ENCODE measurements at regions not wholly inside any gene's neighbourhood (a gene's known extent, or its start where the extent isn't known, plus 50 kb on each side); places are given as distances from the start of the nearest gene placed in this dataset.
A peak's percentile ranks its signal among the peaks of the same experiment; 100 is the strongest.

- Histone ChIP-seq H3K27me3 (no peaks in the 10 kb centered on the region), H3K9me3 (no peaks in the 10 kb centered on the region), H3K4me3 (no peak overlapping the region), H3K27ac (no peak overlapping the region), H3K4me1 (no peaks in the 10 kb centered on the region), H3K36me3 (no peaks in the 10 kb centered on the region)
- 25 to 28% methylated on average over 4 to 5 of the region's 5 CpGs for WGBS, 2 donors (ENCODE audit: low coverage in 1 of 2)
- peak; percentile 70 to 96 (median 88) for TF ChIP-seq CTCF (IDR thresholded peaks at IDR 0.05)
- TF ChIP-seq EP300 (IDR thresholded peaks at IDR 0.05) = no peak
- ATAC-seq = peak; percentile 76
Measured at GRCh38 chr13:26946684-26947343, 186.2 kb upstream of the GPR12 start.

- no peaks in the 10 kb centered on the region for H3K9me3 ChIP-seq
- WGBS, 2 donors (ENCODE audit: low coverage in 1 of 2) = 57 to 94% methylated on average over 2 to 4 of the region's 4 CpGs
- TF ChIP-seq POLR2A (IDR thresholded peaks at IDR 0.05) (no peak), EP300 (IDR thresholded peaks at IDR 0.05) (no peak), POLR2AphosphoS5 (IDR thresholded peaks at IDR 0.05) (no peak)
- H3K27me3 ChIP-seq = no peaks in the 10 kb centered on the region
- no peak overlapping the region for H3K27ac ChIP-seq
- no peaks in the 10 kb centered on the region for H3K4me1 ChIP-seq
- H3K4me3 ChIP-seq = no peak overlapping the region
- no peak for ATAC-seq
- H3K36me3 ChIP-seq = no peaks in the 10 kb centered on the region
Measured at GRCh38 chr13:26943748-26944147, 183.2 kb upstream of the GPR12 start.

- ATAC-seq = no peak
- peaks cover 3% of the 10 kb centered on the region for H3K27me3 ChIP-seq
- H3K4me1 ChIP-seq = no peaks in the 10 kb centered on the region
- no peak overlapping the region for H3K4me3 ChIP-seq
- WGBS, 2 donors (ENCODE audit: low coverage in 1 of 2) = 86 to 94% methylated on average over 4 to 6 of the region's 6 CpGs
- no peaks in the 10 kb centered on the region for H3K9me3 ChIP-seq
- H3K36me3 ChIP-seq = no peaks in the 10 kb centered on the region
- TF ChIP-seq EP300 (IDR thresholded peaks at IDR 0.05) (no peak), POLR2A (IDR thresholded peaks at IDR 0.05) (no peak), CTCF (IDR thresholded peaks at IDR 0.05) (no peak), POLR2AphosphoS5 (IDR thresholded peaks at IDR 0.05) (no peak)
- H3K27ac ChIP-seq = no peak overlapping the region
Measured at GRCh38 chr13:26942184-26942583, 181.6 kb upstream of the GPR12 start.

- no peak for ATAC-seq
- WGBS, 2 donors (ENCODE audit: low coverage in 1 of 2) = 42 to 52% methylated on average over 5 to 6 of the region's 7 CpGs
Measured at GRCh38 chr13:26941345-26942174, 181.0 kb upstream of the GPR12 start.

GRCh38 chr13:26934096-26934495 lies 173.5 kb upstream of the GPR12 start:
- Histone ChIP-seq H3K27me3 (peaks cover 10% of the 10 kb centered on the region), H3K36me3 (no peaks in the 10 kb centered on the region), H3K9me3 (no peaks in the 10 kb centered on the region), H3K27ac (no peak overlapping the region), H3K4me1 (peaks cover 0 to 7% (median 0%) of the 10 kb centered on the region in 3 donors), H3K4me3 (no peak overlapping the region)
- 62 to 71% methylated on average over 1 to 5 of the region's 7 CpGs for WGBS, 2 donors (ENCODE audit: low coverage in 1 of 2)
- TF ChIP-seq POLR2AphosphoS5 (IDR thresholded peaks at IDR 0.05) = no peak
- TF ChIP-seq POLR2A (IDR thresholded peaks at IDR 0.05) = no peak
- no peak for TF ChIP-seq EP300 (IDR thresholded peaks at IDR 0.05)
- no peak for TF ChIP-seq CTCF (IDR thresholded peaks at IDR 0.05)
- ATAC-seq = no peak

More at GRCh38 chr13:26941345-26942174, 181.0 kb upstream of the GPR12 start:
- Histone ChIP-seq H3K4me1 (no peaks in the 10 kb centered on the region), H3K27me3 (peaks cover 3% of the 10 kb centered on the region), H3K4me3 (no peak overlapping the region), H3K36me3 (no peaks in the 10 kb centered on the region), H3K27ac (no peak overlapping the region), H3K9me3 (no peaks in the 10 kb centered on the region)
- TF ChIP-seq EP300 (IDR thresholded peaks at IDR 0.05) = no peak
- TF ChIP-seq POLR2AphosphoS5 (IDR thresholded peaks at IDR 0.05) = no peak

All from gastroesophageal sphincter (tissue), 4 donors.